Fibroblast of gingiva (primary cell): ENCODE measurements at regions not wholly inside any gene's neighbourhood (a gene's known extent, or its start where the extent isn't known, plus 50 kb on each side); places are given as distances from the start of the nearest gene placed in this dataset.
"Not testable (repeated sequence)": the region's sequence is repeated elsewhere in the genome, so short reads cannot be mapped to it uniquely, and the experiment has no call there.

ENCODE experiments used
- DNase-seq: peaks from one replicate; pipeline ENCODE4 v3.0.0-alpha.2; 2011; ENCODE audit warnings: low read depth

DNA sequence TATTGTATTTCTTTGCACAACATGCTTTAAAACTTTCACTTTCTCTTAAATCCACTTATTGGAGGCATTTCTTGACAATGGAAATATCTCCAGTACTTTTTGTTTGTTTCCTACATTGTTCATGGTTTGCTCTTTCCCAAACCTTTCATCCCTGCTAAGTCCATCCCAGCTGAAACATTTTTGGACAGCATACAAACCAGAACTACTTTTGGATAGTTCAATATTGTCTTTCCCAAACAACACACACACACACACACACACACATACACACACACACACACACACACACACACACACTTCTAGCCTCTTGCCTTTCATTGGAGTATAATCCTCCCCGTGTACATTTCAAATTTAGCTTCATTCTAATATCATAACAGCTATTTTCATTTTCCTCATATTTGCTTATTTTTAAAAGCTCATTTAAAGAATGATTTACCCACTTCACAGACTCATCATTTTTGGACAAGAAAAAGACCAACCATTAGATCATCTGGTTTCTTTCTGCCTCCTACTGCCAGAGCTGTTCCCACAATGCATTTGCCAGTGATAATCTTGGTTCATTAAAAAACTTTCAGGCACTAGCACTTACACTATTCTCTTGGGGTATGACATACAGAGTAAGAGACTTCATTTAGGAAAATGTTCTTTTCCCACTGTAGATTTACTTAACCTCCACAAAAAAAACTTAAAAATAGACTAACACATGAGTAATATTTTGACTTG lies 248.1 kb downstream of the CD109 start:
- no peak for DNase-seq

DNA sequence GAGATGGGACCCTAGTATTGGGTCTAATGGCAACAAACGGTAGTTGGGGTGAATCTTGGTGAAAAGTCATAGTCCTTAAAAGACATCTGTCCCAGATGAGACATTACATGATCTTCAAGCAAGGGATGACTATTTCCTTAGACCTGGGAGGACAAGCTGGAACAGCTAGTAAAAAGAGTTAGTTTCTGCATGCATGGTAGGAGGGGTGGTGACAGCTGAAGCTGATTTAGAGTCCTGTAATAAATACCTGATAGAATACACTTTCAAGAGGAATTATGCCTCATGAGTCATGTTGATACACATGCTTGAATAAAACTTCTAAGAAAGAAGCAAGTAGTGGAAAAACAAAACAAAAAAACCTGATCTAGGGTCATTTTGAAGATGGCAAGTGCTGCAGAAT lies 247.4 kb downstream of the CD109 start:
- DNase-seq: no peak

DNA sequence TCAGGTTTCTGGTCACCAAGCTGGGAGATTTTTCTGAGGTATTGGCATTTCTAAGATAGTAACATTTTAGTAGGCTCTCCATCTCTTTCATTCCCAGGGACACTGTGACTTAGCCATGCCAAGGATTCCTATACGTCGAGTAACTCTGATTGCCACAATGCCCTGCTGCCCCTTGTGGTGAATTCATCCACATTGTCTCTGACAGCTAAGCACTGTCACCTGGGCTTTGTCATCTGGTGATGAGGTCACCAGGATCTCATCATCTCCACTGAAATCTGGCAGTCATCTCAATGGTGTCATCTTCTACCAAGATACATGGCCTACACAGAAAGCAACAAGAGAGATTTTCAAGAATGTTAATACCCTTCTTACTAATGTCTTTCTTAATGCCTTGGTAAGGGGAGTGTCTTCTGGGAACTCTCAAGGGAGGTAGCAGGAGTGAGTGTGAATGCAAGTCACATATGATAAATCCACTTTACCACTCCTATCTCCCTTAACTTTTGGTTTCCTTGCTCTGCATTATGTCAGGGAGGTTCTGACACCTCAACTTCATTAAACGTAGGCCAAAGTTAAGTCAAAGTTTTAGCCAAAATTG lies 246.7 kb downstream of the CD109 start:
- DNase-seq: peak; percentile 27

DNA sequence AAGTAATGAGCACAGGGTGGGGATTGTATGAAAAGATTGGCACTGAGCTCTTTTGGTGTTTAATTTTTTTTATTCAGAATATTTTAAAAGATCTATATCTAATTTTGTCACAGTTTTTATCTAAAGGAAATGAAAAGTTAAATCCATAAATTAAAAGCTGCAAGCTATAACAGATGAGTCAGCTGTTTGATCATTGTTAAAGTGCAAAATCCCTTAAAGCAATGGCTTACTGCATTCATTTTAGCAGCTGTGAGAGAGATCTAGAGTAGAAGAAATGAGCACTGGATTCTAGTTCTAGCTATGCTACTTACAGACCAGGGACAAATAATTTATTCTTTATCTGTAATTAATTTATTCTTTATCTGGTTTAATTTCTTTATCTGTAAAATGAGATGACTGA lies 245.9 kb downstream of the CD109 start:
- DNase-seq: no peak

DNA sequence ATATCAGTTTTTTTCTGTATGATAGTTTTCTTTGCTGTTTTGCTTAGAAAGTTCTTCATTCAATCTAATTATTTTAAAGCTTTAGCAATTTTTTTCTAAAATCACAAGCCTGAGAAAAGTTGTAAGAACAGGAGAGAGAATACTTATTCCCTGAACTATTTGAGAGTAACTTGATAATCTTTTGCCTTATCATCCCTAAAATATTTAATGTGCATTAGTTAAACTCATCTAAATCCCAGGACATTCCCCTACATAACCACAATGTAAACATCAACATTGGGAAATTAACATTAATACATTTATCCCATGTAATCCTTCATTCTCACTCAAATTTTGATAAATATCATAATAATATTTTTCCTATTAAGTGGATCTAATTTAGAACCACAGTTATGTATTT lies 241.8 kb downstream of the CD109 start:
- no peak for DNase-seq

DNA sequence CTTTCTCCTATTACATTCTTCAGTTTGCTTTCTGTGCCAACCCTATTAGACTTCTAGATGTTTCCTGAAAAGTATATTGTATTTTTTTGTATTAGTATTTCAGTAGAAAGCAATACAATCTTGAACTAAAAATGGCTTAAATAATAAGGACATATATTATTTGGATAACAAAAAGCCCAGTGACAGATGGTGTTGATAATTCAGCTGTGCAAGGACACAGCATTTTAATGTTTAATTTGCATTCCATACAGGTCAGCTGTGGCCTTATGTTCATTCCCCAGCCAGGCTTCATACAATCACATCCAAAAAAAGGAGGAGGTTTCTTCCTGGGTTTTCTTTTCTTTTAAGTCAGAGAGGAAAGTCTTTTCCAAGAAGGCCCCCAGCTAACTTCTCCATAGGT lies 236.9 kb downstream of the CD109 start:
- peak; percentile 26 for DNase-seq

DNA sequence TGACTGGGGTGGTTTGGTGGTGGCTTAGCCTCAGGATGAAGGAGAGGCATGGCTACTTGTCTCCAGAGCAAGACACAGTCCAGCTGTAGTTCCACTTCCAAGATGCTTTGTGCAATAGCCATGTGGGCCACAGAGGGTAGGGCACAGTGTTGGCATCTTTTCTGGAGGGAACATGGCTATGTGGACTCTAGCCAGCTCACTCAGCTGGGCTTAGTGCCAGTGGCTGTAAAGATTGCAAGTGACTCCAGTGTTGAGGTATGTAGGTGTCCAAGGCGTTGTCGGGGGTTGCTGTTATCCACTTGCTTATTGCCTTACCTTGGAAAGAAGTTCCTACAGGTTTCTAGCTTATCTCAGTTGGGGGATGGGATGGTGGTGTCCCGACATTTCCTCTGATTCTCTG lies 233.4 kb downstream of the CD109 start:
- DNase-seq: no peak

DNA sequence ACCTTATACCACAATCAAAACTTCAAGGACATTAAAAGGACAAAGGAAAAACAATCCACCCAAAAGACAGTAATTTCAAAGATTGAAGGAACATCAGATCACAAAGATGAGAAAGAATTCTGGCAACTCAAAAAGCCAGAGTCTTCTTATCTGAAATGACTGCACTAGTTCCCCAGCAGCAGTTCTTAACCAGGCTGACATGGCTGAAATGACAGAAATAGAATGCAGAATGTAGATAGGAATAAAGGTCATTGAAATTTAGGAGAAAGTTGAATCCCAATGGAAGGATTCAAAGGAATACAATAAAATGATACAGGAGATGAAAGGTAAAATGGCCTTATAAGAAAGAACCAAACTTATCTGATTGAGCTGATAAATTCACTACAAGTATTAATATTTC lies 231.4 kb downstream of the CD109 start:
- DNase-seq: no peak

DNA sequence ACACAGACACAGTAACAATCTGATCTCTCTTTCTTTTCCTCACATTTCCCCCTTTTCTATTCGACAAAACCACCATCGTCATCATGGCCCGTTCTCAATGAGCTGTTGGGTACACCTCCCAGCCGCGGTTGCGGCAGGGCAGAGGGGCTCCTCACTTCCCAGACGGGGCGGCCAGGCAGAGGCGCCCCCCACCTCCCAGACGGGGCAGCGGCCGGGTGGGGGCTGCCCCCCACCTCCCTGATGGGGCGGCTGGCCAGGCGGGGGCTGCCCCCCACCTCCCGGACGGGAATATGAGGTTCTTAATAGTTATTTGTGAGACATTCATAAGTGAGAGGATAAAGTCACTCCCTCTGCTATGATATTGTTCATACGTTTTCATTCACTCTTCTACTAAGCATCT lies 229.7 kb downstream of the CD109 start:
- not testable (repeated sequence) for DNase-seq

DNA sequence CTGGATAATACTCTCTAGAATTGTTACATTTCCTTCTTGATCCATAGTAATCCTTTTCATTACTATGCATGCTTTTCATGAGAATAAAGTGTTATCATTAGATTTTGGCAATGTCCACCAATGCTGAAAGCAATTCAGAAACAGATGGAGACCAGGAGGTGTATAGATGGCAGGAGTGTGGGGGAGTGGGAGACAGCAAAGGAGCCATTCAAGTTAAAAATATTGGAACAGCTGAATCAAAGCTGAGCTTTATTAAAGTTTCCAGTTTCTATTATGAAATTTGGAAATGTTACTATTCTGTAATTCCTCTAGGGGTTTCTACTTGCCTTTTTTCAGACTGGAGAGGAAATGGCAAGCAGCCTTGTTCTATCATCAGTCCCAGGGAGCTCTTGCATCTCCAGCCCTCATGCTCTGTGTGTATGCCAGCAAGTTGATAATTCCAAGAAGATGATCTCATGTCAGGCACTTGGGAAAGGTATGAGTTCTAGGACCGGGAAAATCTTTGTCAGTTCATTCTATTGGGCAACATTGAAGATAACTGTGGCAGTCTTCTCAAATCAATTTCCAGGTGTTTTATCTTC lies 228.0 kb downstream of the CD109 start:
- DNase-seq: peak; percentile 87

DNA sequence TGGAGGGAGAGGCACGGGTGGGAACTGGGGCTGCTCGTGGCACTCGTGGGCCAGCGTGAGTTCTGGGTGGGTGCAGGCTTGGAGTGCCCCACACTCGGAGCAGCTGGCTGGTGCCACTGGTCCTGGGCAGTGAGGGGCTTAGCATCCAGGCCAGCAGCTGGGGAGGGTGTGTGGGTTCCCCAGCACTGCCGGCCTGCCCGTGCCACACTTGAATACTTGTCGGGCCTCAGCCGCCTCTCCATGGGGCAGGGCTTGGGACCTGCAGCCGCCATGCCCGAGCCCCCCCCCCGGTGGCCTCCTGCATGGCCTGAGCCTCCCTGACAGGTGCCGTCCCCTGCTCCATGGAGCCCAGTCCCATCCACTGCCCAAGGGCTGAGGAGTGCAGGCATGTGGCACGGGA lies 207.2 kb downstream of the CD109 start:
- no peak for DNase-seq

DNA sequence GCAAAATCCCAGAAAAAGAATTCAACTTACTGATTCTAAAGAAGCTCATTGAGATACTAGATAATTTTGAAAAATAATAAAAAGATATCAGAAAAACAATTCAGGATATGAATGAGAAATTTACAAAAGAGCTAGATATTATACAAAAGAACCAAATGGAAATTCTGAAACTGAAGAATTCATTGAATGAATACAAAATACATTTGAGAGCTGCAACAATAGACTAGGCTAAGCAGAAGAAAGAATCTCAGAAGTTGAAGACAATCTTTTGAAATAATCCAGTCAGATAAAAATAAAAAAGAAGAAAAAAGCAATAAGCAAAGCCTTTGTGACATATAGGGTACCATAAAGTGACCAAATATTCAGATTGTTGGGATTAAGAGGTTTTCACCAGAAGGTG lies 206.0 kb downstream of the CD109 start:
- DNase-seq: no peak

DNA sequence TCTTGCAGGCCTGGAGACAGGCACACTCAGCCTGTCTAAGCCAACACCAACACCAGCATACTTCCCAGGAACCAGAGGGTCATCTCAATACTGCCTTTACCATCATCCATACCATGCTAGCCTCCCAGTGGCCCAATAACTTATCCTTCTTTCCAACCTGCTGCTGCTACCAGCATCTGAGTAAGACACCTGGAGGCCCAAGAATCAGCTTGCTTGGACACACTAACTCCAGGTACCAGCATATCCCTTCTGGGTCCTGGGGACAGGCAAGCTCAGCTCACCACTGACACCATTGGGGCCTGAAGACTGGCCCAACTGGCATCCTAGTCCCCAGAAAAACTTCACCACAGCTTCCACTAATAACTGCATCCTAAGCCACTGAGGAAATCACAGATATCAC lies 205.3 kb downstream of the CD109 start:
- DNase-seq: no peak

DNA sequence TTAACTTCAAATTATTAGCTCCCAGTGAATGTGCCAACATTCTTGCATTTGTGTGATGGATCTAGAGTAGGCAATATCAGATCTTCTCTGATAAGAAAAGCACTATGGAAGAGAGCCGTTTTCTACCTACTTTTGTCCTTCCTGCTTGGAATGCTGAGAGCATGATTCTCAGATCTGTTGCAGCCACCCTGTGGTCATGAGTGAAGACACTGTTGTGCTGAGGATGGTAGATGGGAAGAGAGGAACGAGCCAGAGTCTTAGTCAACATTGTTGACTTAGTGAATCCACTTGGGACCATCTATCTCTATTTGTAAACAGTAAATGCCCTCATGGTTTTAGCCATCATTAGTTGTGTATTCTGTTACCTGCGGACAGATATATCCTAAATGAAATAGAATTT lies 202.6 kb downstream of the CD109 start:
- DNase-seq: peak; percentile 6

DNA sequence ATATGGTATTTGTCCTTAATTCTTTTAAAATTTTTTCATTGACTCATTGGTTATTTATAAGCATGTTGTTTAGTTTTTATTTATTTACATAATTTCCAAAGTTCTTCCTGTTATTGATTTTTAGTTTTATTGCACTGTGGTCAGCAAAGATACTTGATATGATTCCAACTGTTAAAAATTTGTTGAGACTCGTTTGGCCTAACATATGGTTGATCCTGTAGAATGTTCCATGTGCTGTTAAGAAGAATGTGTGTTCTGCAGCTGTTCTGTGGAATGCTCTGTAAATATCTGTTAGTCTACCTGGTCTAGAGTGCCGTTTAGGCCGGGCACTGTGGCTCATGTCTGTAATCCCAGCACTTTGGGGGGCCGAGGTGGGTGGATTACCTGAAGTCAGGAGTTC lies 197.7 kb downstream of the CD109 start:
- DNase-seq: no peak

DNA sequence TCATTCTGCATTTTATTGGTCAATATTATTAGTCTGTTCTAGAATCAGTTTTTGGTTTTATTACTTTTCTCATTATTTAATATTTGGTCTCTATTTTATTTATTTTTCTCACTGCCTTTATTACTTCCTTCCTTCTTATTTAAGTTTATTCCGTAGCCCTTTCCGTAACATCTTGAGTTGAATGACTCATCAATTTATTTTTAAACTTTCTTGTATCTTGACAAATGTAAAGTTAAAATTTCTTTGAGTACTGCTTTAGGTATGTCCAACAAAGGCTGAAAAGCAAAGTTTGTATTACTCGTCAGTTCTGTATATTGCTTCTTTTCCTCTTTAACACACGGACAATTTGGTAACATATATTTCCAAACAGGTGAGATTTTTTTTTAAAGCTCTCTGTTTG lies 192.0 kb downstream of the CD109 start:
- no peak for DNase-seq

DNA sequence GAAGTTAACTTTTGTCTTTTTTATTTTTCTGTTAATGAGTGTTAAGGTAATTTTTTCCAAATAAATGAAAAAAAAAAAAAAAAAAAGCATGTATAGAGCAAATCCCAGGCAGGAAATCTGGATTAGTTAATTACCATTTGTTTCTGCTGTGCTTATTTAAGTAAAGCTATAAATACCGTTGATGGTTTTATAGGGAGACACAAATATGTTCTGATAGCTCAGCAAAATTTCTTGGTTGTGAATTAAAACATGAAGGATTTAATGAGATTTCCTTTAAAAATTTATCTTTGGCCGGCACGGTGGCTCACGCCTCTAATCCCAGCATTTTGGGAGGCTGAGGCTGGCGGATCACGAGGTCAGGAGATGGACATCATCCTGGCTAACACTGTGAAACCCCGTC lies 189.4 kb downstream of the CD109 start:
- DNase-seq: no peak

DNA sequence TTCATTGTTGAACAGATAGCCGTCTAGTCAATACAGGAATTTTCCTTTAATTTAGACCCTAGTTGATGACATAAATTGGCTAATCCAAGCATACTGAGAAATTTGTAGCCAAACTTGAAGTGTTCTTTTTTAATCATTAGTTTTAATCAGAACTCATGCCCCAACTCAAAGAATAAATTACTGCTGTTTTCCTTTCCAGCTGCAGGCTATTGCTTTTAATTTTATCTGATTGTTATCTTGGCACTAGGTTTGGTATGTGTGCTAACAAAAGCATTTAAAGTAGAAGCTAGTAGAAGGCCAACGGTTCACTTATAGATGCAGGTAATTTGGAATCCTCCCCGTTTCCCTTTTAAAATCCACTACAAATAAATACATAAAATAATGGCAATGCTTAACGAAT lies 188.5 kb downstream of the CD109 start:
- no peak for DNase-seq

DNA sequence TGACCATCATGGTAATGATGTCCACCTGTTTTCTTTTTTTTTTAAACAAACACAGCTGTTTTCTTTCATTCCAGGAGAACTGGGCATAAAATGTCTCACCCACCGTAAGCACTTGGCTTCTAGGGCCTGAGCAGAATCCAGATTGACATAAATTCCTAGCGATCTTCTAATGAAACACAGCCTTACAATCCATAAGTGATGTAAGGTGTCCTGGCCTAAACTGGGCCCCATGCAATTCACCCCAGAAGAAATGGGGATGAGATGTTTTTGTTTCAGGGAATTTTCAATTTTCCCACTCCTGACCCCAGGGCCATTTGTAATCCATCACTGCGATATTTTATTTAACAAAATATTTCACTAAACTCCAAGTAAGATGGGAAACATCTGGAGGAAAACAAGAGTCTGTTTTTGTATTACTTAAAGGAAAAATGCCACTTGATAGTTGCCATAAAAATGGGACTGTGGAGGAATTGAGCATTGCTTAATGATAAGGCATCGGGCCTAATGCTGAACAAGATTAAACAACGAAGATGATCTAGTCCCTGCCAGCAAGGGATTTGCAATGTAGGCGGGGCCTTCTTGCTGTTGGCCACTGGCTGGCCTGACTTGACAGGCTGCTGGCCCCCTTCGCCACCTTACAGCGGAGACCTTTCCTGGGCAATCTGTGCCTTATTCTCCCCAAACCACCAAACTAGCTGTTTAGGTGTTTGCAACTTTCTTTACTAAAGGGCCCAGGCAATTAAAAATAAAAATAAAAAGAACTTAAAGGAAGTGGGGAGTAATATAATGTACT lies 183.7 kb downstream of the CD109 start:
- DNase-seq: peak; percentile 50

DNA sequence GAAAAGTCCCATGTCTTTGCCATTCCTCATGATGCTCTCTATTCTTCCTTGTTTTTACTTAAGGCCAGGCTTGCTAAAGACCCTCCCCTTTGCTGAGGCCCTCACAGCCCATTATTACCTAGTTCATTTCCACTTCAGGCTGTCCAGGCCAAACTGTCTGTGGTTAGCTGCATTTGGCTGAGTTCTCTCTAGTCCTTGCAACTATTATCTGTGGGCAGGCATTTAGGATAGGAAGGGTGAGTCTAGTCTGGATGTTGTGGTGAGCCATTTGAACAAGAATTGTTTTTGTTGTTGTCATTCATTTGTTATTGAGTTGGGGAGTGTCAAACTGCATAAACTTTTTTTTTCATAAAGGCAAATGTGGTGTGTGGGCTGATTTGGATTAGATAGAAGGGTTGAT lies 182.4 kb downstream of the CD109 start:
- DNase-seq: no peak
